ENCODE measurements at regions not wholly inside any gene's neighbourhood (a gene's known extent, or its start where the extent isn't known, plus 50 kb on each side); places are given as distances from the start of the nearest gene placed in this dataset.

- TF ChIP-seq PAXIP1 (CRISPR knock-in tag; conservative IDR thresholded peaks at IDR 0.05) = peak; percentile 70
- TF ChIP-seq HOXA5 (CRISPR knock-in tag; IDR thresholded peaks at IDR 0.05) = 0 out of 2 replicates have a peak, but pooled peaks have one; percentile 36
- no peak for TF ChIP-seq MEIS1 (CRISPR knock-in tag; IDR thresholded peaks at IDR 0.05; ENCODE audit: borderline replicate concordance)
- no peak for TF ChIP-seq TRIM22 (IDR thresholded peaks at IDR 0.05)
- TF ChIP-seq TOPORS (CRISPR knock-in tag; IDR thresholded peaks at IDR 0.05) = no peak; the same call in 1 of the 2 replicates
- no peak for TF ChIP-seq ATAD3A (CRISPR knock-in tag; IDR thresholded peaks at IDR 0.05)
- TF ChIP-seq ZBTB7B (CRISPR knock-in tag; IDR thresholded peaks at IDR 0.05) = peak; percentile 97
- TF ChIP-seq ZNF652 (CRISPR knock-in tag; IDR thresholded peaks at IDR 0.05; ENCODE audit: borderline replicate concordance, low read depth) = no peak
- TF ChIP-seq ZNF709 (CRISPR knock-in tag; IDR thresholded peaks at IDR 0.05) = no peak; the same call in 1 of the 2 replicates
- TF ChIP-seq MLXIP (CRISPR knock-in tag; IDR thresholded peaks at IDR 0.05; ENCODE audit: borderline replicate concordance) = no peak
- TF ChIP-seq IRX3 (CRISPR knock-in tag; IDR thresholded peaks at IDR 0.05; ENCODE audit: borderline replicate concordance, low read depth) = no peak
- TF ChIP-seq GFI1 (CRISPR knock-in tag; IDR thresholded peaks at IDR 0.05; ENCODE audit: borderline replicate concordance) = no peak
- TF ChIP-seq ARID4A (CRISPR knock-in tag; IDR thresholded peaks at IDR 0.05; ENCODE audit: borderline replicate concordance) = peak; percentile 68; the same call in 1 of the 2 replicates
- TF ChIP-seq MLX (CRISPR knock-in tag; IDR thresholded peaks at IDR 0.05) = 0 out of 2 replicates have a peak, but pooled peaks have one; percentile 12
- TF ChIP-seq GPN1 (CRISPR knock-in tag; IDR thresholded peaks at IDR 0.05; ENCODE audit: borderline replicate concordance) = 0 out of 2 replicates have a peak, but pooled peaks have one; percentile 28
- 0 out of 2 replicates have a peak, but pooled peaks have one; percentile 28 for TF ChIP-seq HOXA3 (CRISPR knock-in tag; IDR thresholded peaks at IDR 0.05)
Observed at GRCh38 chr17:77449908-77450741, 309.4 kb downstream of the SEC14L1 start (continued).

All from HepG2 (cell line).